Endothelial cell of umbilical vein (primary cell): ENCODE measurements at regions not wholly inside any gene's neighbourhood (a gene's known extent, or its start where the extent isn't known, plus 50 kb on each side); places are given as distances from the start of the nearest gene placed in this dataset.

Source experiments
- BruUV-seq: library from RNA; stranded (reverse); fragments of 400-500 nt; replicated peaks from 2 replicates; lab custom pipeline; 2021; lab: Mats Ljungman, UMichigan
- CTCF ChIA-PET: fragments of 300-600, 350-600 bp; sonication (Branson Sonifier 250); formaldehyde crosslinking; loops from one replicate; lab custom pipeline; 2021; ENCODE audit warnings: antibody characterized with exemption, inconsistent platforms; lab: Charles Lee
- POLR2A ChIA-PET: fragments of 300-600, 350-600 bp; sonication (Branson Sonifier 250); formaldehyde crosslinking; loops from one replicate; lab custom pipeline; 2021; ENCODE audit warnings: antibody characterized with exemption, inconsistent platforms; lab: Charles Lee
- DNase-seq: peaks from one replicate; pipeline ENCODE4 v3.0.0-alpha.2; 2011; ENCODE audit warnings: low read depth, low spot score
- FAIRE-seq: peaks from 2 replicates; lab custom pipeline; 2011; peaks lifted over from hg19 to GRCh38; lab: Jason Lieb, UNC
- H2AFZ ChIP-seq: 2 replicates; pipeline ENCODE4 v1.6.0; 2012; ENCODE audit warnings: low read depth, low read length, control low read depth, inconsistent platforms
- H3K27ac ChIP-seq: 2 replicates; pipeline ENCODE4 v1.5.1; 2011; ENCODE audit warnings: low read depth, mild to moderate bottlenecking, control low read depth, low read length, moderate library complexity; ENCODE audit not compliant: insufficient read depth
- H3K27me3 ChIP-seq, 2 experiments: 2 replicates each; pipeline versions ENCODE4 v1.6.0 to v1.6.1; 2011; ENCODE audit warnings: low read length in 2 of 2, mixed read lengths in 1 of 2; ENCODE audit not compliant: control insufficient read depth in 2 of 2, insufficient read depth in 2 of 2
- H3K36me3 ChIP-seq, 2 experiments: 2 replicates in 1 of 2; 3 replicates in 1 of 2; pipeline ENCODE4 v1.5.1; 2011; ENCODE audit warnings: low read length in 2 of 2, mild to moderate bottlenecking in 1 of 2, moderate library complexity in 1 of 2; ENCODE audit not compliant: control insufficient read depth in 2 of 2, insufficient read depth in 2 of 2; ENCODE audit errors: extremely low read depth in 1 of 2
- H3K4me1 ChIP-seq: 3 replicates; pipeline ENCODE4 v1.5.1; 2011; ENCODE audit warnings: mild to moderate bottlenecking, low read length; ENCODE audit not compliant: control insufficient read depth, insufficient read depth; ENCODE audit errors: extremely low read depth
- H3K4me2 ChIP-seq: 2 replicates; pipeline ENCODE4 v1.6.1; 2011; ENCODE audit warnings: low read length, control low read depth, mixed read lengths; ENCODE audit not compliant: insufficient read depth
- H3K4me3 ChIP-seq, 3 experiments: fragments of 200-600 bp in 1 of 3; sonication (generic), shearing (Covaris generic) in 1 of 3; replicated peaks in 1 of 3; 2 replicates each; pipeline ENCODE4 v1.5.1; 2011 to 2016; ENCODE audit warnings: control low read depth in 3 of 3, low read length in 3 of 3, mild to moderate bottlenecking in 2 of 3, inconsistent platforms in 1 of 3, low read depth in 1 of 3, moderate library complexity in 1 of 3; ENCODE audit not compliant: insufficient read depth in 1 of 3
- H3K79me2 ChIP-seq: 2 replicates; pipeline ENCODE4 v1.6.0; 2012; ENCODE audit warnings: low read length, inconsistent platforms; ENCODE audit not compliant: control insufficient read depth, insufficient read depth
- H3K9ac ChIP-seq: replicated peaks from 2 replicates; pipeline ENCODE3; 2011; ENCODE audit warnings: low read length, control low read depth; ENCODE audit not compliant: insufficient read depth; ENCODE audit errors: extremely low read depth
- H3K9me1 ChIP-seq: replicated peaks from 3 replicates; pipeline ENCODE4 v1.6.0; 2011; ENCODE audit warnings: mild to moderate bottlenecking, low read length; ENCODE audit not compliant: control insufficient read depth, insufficient read depth; ENCODE audit errors: extremely low read depth
- H3K9me3 ChIP-seq: replicated peaks from 2 replicates; pipeline ENCODE4 v1.5.1; 2012; ENCODE audit warnings: low read length, inconsistent platforms; ENCODE audit not compliant: control insufficient read depth, insufficient read depth
- H4K20me1 ChIP-seq: replicated peaks from 2 replicates; pipeline ENCODE3; 2011; ENCODE audit warnings: mild to moderate bottlenecking, low read length; ENCODE audit not compliant: control insufficient read depth, insufficient read depth; ENCODE audit errors: extremely low read depth
- CTCF ChIP-seq, 2 donors: IDR thresholded peaks; 1 replicate in 1 of 2; 2 replicates in 1 of 2; pipeline ENCODE4 v1.5.1; 2011; ENCODE audit warnings: low read length in 2 of 2, mild to moderate bottlenecking in 2 of 2, moderate library complexity in 2 of 2, control low read depth in 1 of 2, inconsistent platforms in 1 of 2, low read depth in 1 of 2; ENCODE audit not compliant: insufficient read depth in 1 of 2; ENCODE audit errors: extremely low read depth in 1 of 2
- EZH2 ChIP-seq: IDR thresholded peaks from 2 replicates; pipeline ENCODE4 v1.6.1; 2012; ENCODE audit warnings: borderline replicate concordance, low read depth, mild to moderate bottlenecking, moderate library complexity, low read length, inconsistent platforms; ENCODE audit not compliant: severe bottlenecking
- FOS ChIP-seq: IDR thresholded peaks from 2 replicates; pipeline ENCODE4 v1.6.1; 2011; ENCODE audit warnings: mild to moderate bottlenecking, low read length, moderate library complexity, borderline replicate concordance; ENCODE audit not compliant: insufficient read depth
- GATA2 ChIP-seq: IDR thresholded peaks from 2 replicates; pipeline ENCODE4 v1.7.0; 2011; ENCODE audit warnings: low read depth, mild to moderate bottlenecking, moderate library complexity, mixed read lengths, low read length; ENCODE audit not compliant: insufficient read length, insufficient read depth
- JUN ChIP-seq: IDR thresholded peaks from 2 replicates; pipeline ENCODE4 v1.6.1; 2011; ENCODE audit warnings: borderline replicate concordance, low read depth; ENCODE audit not compliant: insufficient read length, insufficient read depth
- MAX ChIP-seq: IDR thresholded peaks from 2 replicates; pipeline ENCODE4 v1.6.1; 2011; ENCODE audit not compliant: insufficient read depth, insufficient read length
- MYC ChIP-seq: IDR thresholded peaks from one replicate; pipeline ENCODE4 v1.6.1; 2011; ENCODE audit warnings: mild to moderate bottlenecking, low read depth, low read length
- POLR2A ChIP-seq: IDR thresholded peaks from 2 replicates; pipeline ENCODE4 v1.6.1; 2012; ENCODE audit warnings: low read depth, mild to moderate bottlenecking, control low read depth, low read length
- POLR2AphosphoS5 ChIP-seq: IDR thresholded peaks from 2 replicates; pipeline ENCODE4 v1.6.1; 2012; ENCODE audit warnings: low read depth, mild to moderate bottlenecking, control low read depth, low read length, moderate library complexity; ENCODE audit not compliant: insufficient read depth
- dilution Hi-C: fragments of 300-500 bp; cut with MboI; formaldehyde crosslinking; loops from one replicate; pipeline ENCODE4 v1.15.0; 2019; ENCODE audit warnings: low sequenced_read_pairs; ENCODE audit not compliant: extremely low pct_ligation_motif_present
- intact Hi-C: fragments of 100-400 bp; cut with micrococcal nuclease; formaldehyde crosslinking; loops from one replicate; pipeline ENCODE4 v1.10.0; 2022

- H3K9me1 ChIP-seq: no peaks in the 10 kb centered on the region
- H3K4me1 ChIP-seq: peaks cover 31% of the 10 kb centered on the region
- H3K36me3 ChIP-seq: no peaks in the 10 kb centered on the region
- H3K27ac ChIP-seq: no peak overlapping the region
- peak; percentile 45 for DNase-seq
- ChIA-PET POLR2A (no interaction called here), CTCF (interaction anchor here (0.7 to 1.7 kb wide), 10 partner anchors 8 to 232 kb away, joined by 3 to 9 read pairs (median 4); partner anchors contain the start of gene ITGA6)
- no peaks in the 10 kb centered on the region for H3K27me3 ChIP-seq
- peak overlapping the region; percentile 99 for H2AFZ ChIP-seq
- no peaks in the 10 kb centered on the region for H3K9me3 ChIP-seq
- FAIRE-seq: peak; percentile 74
- no peaks in the 10 kb centered on the region for H4K20me1 ChIP-seq
- H3K4me3 ChIP-seq: peak overlapping the region; percentile 27 to 57 (median 57)
- peak overlapping the region; percentile 89 for H3K4me2 ChIP-seq
- dilution Hi-C loops: no loop called here
- intact Hi-C loops: loop anchor here (1.0 to 5.0 kb wide), 2 partner anchors 16 to 72 kb away; no protein-coding TSS in a partner anchor
- TF ChIP-seq POLR2AphosphoS5 (no peak), EZH2 (peak; percentile 19), POLR2A (no peak), MAX (peak; percentile 28), GATA2 (no peak), CTCF (IDR thresholded peaks at IDR 0.05; ENCODE audit: extremely low read depth in 1 of 2, insufficient read depth in 1 of 2, low read depth in 1 of 2, low read length in 2 of 2) (peak in 1 of 2 donors; percentile 26), MYC (no peak), FOS (no peak), JUN (no peak)
- BruUV-seq: no TSS peak
- H3K79me2 ChIP-seq: no peaks in the 10 kb centered on the region
- peak overlapping the region; percentile 30 for H3K9ac ChIP-seq
These were observed 132.3 kb upstream of the DLX2 start for GRCh38 chr2:172234716-172235691.
